Tibial artery (tissue), 4 donors: ENCODE measurements at regions not wholly inside any gene's neighbourhood (a gene's known extent, or its start where the extent isn't known, plus 50 kb on each side); places are given as distances from the start of the nearest gene placed in this dataset.

Experiments used
- DNase-seq, 2 donors: peaks; one replicate each; pipeline ENCODE4 v3.0.0-alpha.2; 2019
- H3K27ac ChIP-seq, 2 donors: fragments of 200-600 bp; sonication (generic) in 1 of 2; 1 replicate in 1 of 2; 2 replicates in 1 of 2; pipeline ENCODE4 v1.5.1; 2018 to 2019; ENCODE audit warnings: mild to moderate bottlenecking in 1 of 2
- H3K27me3 ChIP-seq, 2 donors: fragments of 200-600 bp; sonication (generic) in 1 of 2; one replicate each; pipeline versions ENCODE4 v1.5.1 to v1.6.0; 2016 to 2019
- H3K36me3 ChIP-seq, 3 donors: fragments of 200-600 bp; sonication (generic) in 2 of 3; one replicate each; pipeline ENCODE4 v1.5.1; 2016 to 2019; ENCODE audit warnings: mild to moderate bottlenecking in 2 of 3
- H3K4me1 ChIP-seq, 4 donors: fragments of 200-600 bp; sonication (generic) in 2 of 4; 1 replicate in 3 of 4; 2 replicates in 1 of 4; pipeline ENCODE4 v1.5.1; 2016 to 2019
- H3K4me3 ChIP-seq, 2 donors: fragments of 200-600 bp; sonication (generic) in 1 of 2; 1 replicate in 1 of 2; 2 replicates in 1 of 2; pipeline ENCODE4 v1.5.1; 2018 to 2019; ENCODE audit warnings: mild to moderate bottlenecking in 2 of 2
- H3K9me3 ChIP-seq, 3 donors: fragments of 200-600 bp; sonication (generic) in 1 of 3; one replicate each; pipeline ENCODE4 v1.5.1; 2016 to 2019
- CTCF ChIP-seq, 2 experiments: fragments of 200-600 bp in 1 of 2; fragments of 450-650 bp in 1 of 2; IDR thresholded peaks; one replicate each; pipeline ENCODE4 v1.5.1; 2017 to 2019; ENCODE audit warnings: antibody characterized with exemption in 2 of 2, mild to moderate bottlenecking in 1 of 2, moderate library complexity in 1 of 2
- intact Hi-C: fragments of 100-400 bp; cut with DNase I; formaldehyde crosslinking; loops from one replicate; pipeline ENCODE4 v1.15.0; 2023; ENCODE audit warnings: low total_unique reads

GRCh38 chr5:175034924-175035323 is 310.5 kb downstream of the MSX2 start:
- DNase-seq = no peak
- no peaks in the 10 kb centered on the region for H3K27me3 ChIP-seq
- H3K36me3 ChIP-seq = no peaks in the 10 kb centered on the region
- no peak for TF ChIP-seq CTCF (IDR thresholded peaks at IDR 0.05)
- H3K4me3 ChIP-seq = no peak overlapping the region
- no peaks in the 10 kb centered on the region for H3K9me3 ChIP-seq
- intact Hi-C loops = no loop called here
- H3K27ac ChIP-seq = no peak overlapping the region
- peaks cover 0 to 17% (median 2%) of the 10 kb centered on the region in 4 donors for H3K4me1 ChIP-seq

- H3K4me1 ChIP-seq = peaks cover 0 to 17% (median 2%) of the 10 kb centered on the region in 4 donors
- no peaks in the 10 kb centered on the region for H3K36me3 ChIP-seq
- no peaks in the 10 kb centered on the region for H3K9me3 ChIP-seq
- H3K4me3 ChIP-seq = no peak overlapping the region
- no peak overlapping the region for H3K27ac ChIP-seq
- intact Hi-C loops = no loop called here
- no peak for TF ChIP-seq CTCF (IDR thresholded peaks at IDR 0.05)
- no peaks in the 10 kb centered on the region for H3K27me3 ChIP-seq
- no peak for DNase-seq
Observed at GRCh38 chr5:175032741-175033151, 308.4 kb downstream of the MSX2 start.

GRCh38 chr5:175032013-175032412 is 307.6 kb downstream of the MSX2 start:
- H3K4me1 ChIP-seq = peaks cover 0 to 17% (median 2%) of the 10 kb centered on the region in 4 donors
- no peak for TF ChIP-seq CTCF (IDR thresholded peaks at IDR 0.05)
- H3K4me3 ChIP-seq = no peak overlapping the region
- H3K9me3 ChIP-seq = no peaks in the 10 kb centered on the region
- no peak for DNase-seq
- intact Hi-C loops = no loop called here
- no peaks in the 10 kb centered on the region for H3K36me3 ChIP-seq
- no peaks in the 10 kb centered on the region for H3K27me3 ChIP-seq
- no peak overlapping the region for H3K27ac ChIP-seq

- H3K27me3 ChIP-seq = no peaks in the 10 kb centered on the region
- no peak for TF ChIP-seq CTCF (IDR thresholded peaks at IDR 0.05)
- no peak overlapping the region for H3K27ac ChIP-seq
- intact Hi-C loops = no loop called here
- no peak overlapping the region for H3K4me3 ChIP-seq
- H3K36me3 ChIP-seq = no peaks in the 10 kb centered on the region
- H3K4me1 ChIP-seq = peaks cover 0 to 20% (median 5%) of the 10 kb centered on the region in 4 donors
- H3K9me3 ChIP-seq = peaks cover 0 to 5% (median 0%) of the 10 kb centered on the region in 3 donors
- DNase-seq = no peak
Observed at GRCh38 chr5:175027390-175027789, 303.0 kb downstream of the MSX2 start.

GRCh38 chr5:175025077-175025476 is 300.7 kb downstream of the MSX2 start:
- Histone ChIP-seq H3K27ac (peak overlapping the region in 1 of 2 donors; percentile 57), H3K4me3 (no peak overlapping the region), H3K9me3 (peaks cover 0 to 5% (median 0%) of the 10 kb centered on the region in 3 donors), H3K4me1 (peaks cover 0 to 11% (median 3%) of the 10 kb centered on the region in 4 donors), H3K36me3 (no peaks in the 10 kb centered on the region), H3K27me3 (no peaks in the 10 kb centered on the region)
- intact Hi-C loops = no loop called here
- TF ChIP-seq CTCF (IDR thresholded peaks at IDR 0.05) = no peak
- no peak for DNase-seq
